K562 (cell line): ENCODE measurements at regions not wholly inside any gene's neighbourhood (a gene's known extent, or its start where the extent isn't known, plus 50 kb on each side); places are given as distances from the start of the nearest gene placed in this dataset.

Experiments used
- CREB3L1 ChIP-seq: fragments of 450-650 bp; IDR thresholded peaks from 2 replicates; pipeline ENCODE4 v1.6.1; 2014; ENCODE audit warnings: low read depth, mild to moderate bottlenecking, moderate library complexity, borderline replicate concordance
- ELF2 ChIP-seq: fragments of 250-450 bp; sonication (Bioruptor Pico); IDR thresholded peaks from 2 replicates; pipeline ENCODE4 v1.5.0; 2021; ENCODE audit warnings: mild to moderate bottlenecking
- MNT ChIP-seq, 2 experiments: fragments of 450-650 bp; conservative IDR thresholded peaks; 2 replicates each; pipeline ENCODE4 v1.6.1; 2017; ENCODE audit warnings: mild to moderate bottlenecking in 2 of 2, moderate library complexity in 2 of 2
- NR1H2 ChIP-seq: sonication (generic); formaldehyde crosslinking; IDR thresholded peaks from 2 replicates; pipeline ENCODE4 v1.4.0; 2020; ENCODE audit warnings: mild to moderate bottlenecking, missing genetic modification reagents
- RFX1 ChIP-seq: fragments of 450-650 bp; IDR thresholded peaks from 2 replicates; pipeline ENCODE4 v1.6.1; 2016; ENCODE audit warnings: mild to moderate bottlenecking, moderate library complexity
- ZBTB11 ChIP-seq, 3 experiments: fragments of 200-800 bp in 1 of 3; fragments of 250-450 bp in 1 of 3; fragments of 450-650 bp in 1 of 3; sonication (Bioruptor Pico) in 1 of 3; sonication (Bioruptor generic) in 1 of 3; formaldehyde crosslinking in 1 of 3; IDR thresholded peaks; 2 replicates each; pipeline versions ENCODE4 v1.6.1 to v1.8.0; 2016 to 2022; ENCODE audit warnings: mild to moderate bottlenecking in 2 of 3, missing genetic modification characterization in 2 of 3, missing compliant biosample characterization in 1 of 3, moderate library complexity in 1 of 3

GRCh38 chr6:63014290-63014689 is 197.0 kb upstream of the FKBP1C start (continued):
- TF ChIP-seq ZBTB11 (CRISPR knock-in tag; IDR thresholded peaks at IDR 0.05) (no peak), NR1H2 (no peak), ELF2 (CRISPR knock-in tag) (no peak), RFX1 (no peak), CREB3L1 (no peak), MNT (conservative IDR thresholded peaks at IDR 0.05) (no peak)
